Progenitor cell of endocrine pancreas (in vitro differentiated cells): ENCODE measurements at regions not wholly inside any gene's neighbourhood (a gene's known extent, or its start where the extent isn't known, plus 50 kb on each side); places are given as distances from the start of the nearest gene placed in this dataset.

Source experiments
- DNase-seq: peaks from one replicate; pipeline ENCODE4 v3.0.0; 2021; ENCODE audit warnings: low spot score; ENCODE audit not compliant: unreplicated experiment
- H3K27ac Mint-ChIP-seq: 2 replicates; pipeline ENCODE4 v1.8.0; 2021; ENCODE audit warnings: mild to moderate bottlenecking, moderate library complexity, mixed read lengths
- H3K27me3 Mint-ChIP-seq: 2 replicates; pipeline ENCODE4 v1.8.0; 2021; ENCODE audit warnings: mixed read lengths
- H3K36me3 Mint-ChIP-seq: 2 replicates; pipeline ENCODE4 v1.8.0; 2022; ENCODE audit warnings: mixed read lengths; ENCODE audit not compliant: insufficient read depth
- H3K4me1 Mint-ChIP-seq: 2 replicates; pipeline ENCODE4 v1.8.0; 2021; ENCODE audit warnings: low read depth, mixed read lengths
- H3K4me3 Mint-ChIP-seq: 2 replicates; pipeline ENCODE4 v1.8.0; 2021; ENCODE audit warnings: low read depth, mild to moderate bottlenecking, moderate library complexity, mixed read lengths
- H3K9me3 Mint-ChIP-seq: 2 replicates; pipeline ENCODE4 v1.8.0; 2021; ENCODE audit warnings: low read depth, mixed read lengths
- CTCF ChIP-seq: fragments of 200-600 bp; sonication (generic); IDR thresholded peaks from one replicate; pipeline ENCODE4 v1.5.0; 2021; ENCODE audit warnings: antibody characterized with exemption, mild to moderate bottlenecking; ENCODE audit not compliant: unreplicated experiment

- H3K27ac Mint-ChIP-seq, result no peak overlapping the region
- no peak for TF ChIP-seq CTCF
- H3K9me3 Mint-ChIP-seq, result no peaks in the 10 kb centered on the region
- peaks cover 4% of the 10 kb centered on the region for H3K27me3 Mint-ChIP-seq
- H3K4me3 Mint-ChIP-seq, result no peak overlapping the region
- H3K4me1 Mint-ChIP-seq, result no peaks in the 10 kb centered on the region
- no peak for DNase-seq
- H3K36me3 Mint-ChIP-seq, result no peaks in the 10 kb centered on the region
Observed at GRCh38 chr18:76149734-76150133, 345.3 kb downstream of the ZNF516 start.

DNA sequence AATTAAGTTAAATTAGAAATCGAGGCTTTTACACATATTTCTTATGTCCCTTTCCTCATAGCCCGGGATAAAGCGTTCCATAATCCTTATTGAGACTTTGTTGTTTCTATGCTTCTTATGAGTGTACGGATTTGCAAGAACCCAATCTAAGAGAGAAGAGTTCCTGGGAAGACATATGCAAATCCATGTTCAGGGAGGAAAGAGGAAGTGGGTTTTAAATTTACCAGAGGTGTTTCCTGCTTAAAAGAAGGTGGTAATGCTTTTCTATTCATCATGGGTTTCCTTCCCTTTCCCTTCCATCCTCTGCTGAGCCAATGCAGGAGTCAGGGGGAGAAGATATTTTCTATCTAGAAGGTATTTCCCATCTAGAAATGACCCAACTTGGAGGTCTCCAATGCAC is 345.8 kb downstream of the ZNF516 start:
- no peak overlapping the region for H3K27ac Mint-ChIP-seq
- DNase-seq, result no peak
- no peak overlapping the region for H3K4me3 Mint-ChIP-seq
- TF ChIP-seq CTCF, result no peak
- H3K36me3 Mint-ChIP-seq, result no peaks in the 10 kb centered on the region
- no peaks in the 10 kb centered on the region for H3K9me3 Mint-ChIP-seq
- H3K27me3 Mint-ChIP-seq, result peaks cover 4% of the 10 kb centered on the region
- no peaks in the 10 kb centered on the region for H3K4me1 Mint-ChIP-seq

DNA sequence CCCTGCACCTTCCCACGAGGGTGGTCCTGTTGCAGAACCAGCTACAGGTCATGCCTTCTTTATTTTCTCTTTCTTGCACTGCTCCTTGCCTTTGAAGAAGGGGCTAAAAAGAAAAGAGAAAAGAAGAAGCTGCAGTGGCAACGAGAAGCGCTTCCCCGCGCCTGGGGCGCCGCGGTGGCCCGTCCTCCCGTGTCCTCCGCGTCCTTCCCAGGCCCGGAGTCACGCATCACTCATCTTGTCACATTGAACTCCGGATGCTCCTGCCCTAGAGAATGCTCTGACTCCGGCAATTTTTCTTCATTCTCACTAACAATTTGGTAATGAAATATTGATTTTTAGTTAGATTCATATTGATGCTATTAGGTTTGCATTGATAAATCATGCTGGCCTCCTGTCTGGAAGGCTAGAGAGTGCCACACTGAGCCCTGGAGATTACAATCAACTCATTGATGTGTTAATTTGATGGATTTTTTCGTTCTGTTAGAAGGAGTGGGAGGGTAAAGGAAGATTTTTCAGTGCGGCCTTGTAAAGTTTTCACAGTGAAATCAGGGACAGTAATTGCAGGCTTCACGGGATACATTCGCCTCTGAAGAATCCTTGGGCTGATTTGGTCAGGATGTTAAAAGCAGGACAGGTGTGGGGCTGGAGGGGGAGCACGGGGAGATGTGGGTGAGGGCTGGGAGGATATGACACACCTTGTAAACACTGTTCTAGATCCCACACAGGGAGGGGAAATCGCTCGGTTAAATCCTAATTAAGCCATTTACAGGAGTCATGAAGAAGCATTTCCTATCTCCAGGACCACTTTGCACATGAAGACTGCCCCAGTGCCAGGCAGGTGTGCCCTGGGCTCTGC is 349.3 kb downstream of the ZNF516 start:
- Mint-ChIP-seq H3K4me1 (no peaks in the 10 kb centered on the region), H3K9me3 (no peaks in the 10 kb centered on the region), H3K4me3 (no peak overlapping the region), H3K27ac (no peak overlapping the region), H3K36me3 (no peaks in the 10 kb centered on the region), H3K27me3 (peaks cover 5% of the 10 kb centered on the region)
- TF ChIP-seq CTCF, result no peak
- no peak for DNase-seq

- Mint-ChIP-seq H3K36me3 (no peaks in the 10 kb centered on the region), H3K4me1 (no peaks in the 10 kb centered on the region), H3K27ac (no peak overlapping the region), H3K4me3 (no peak overlapping the region), H3K9me3 (no peaks in the 10 kb centered on the region), H3K27me3 (peaks cover 5% of the 10 kb centered on the region)
- no peak for DNase-seq
- TF ChIP-seq CTCF, result no peak
Observed at GRCh38 chr18:76144844-76145243, 350.2 kb downstream of the ZNF516 start.

DNA sequence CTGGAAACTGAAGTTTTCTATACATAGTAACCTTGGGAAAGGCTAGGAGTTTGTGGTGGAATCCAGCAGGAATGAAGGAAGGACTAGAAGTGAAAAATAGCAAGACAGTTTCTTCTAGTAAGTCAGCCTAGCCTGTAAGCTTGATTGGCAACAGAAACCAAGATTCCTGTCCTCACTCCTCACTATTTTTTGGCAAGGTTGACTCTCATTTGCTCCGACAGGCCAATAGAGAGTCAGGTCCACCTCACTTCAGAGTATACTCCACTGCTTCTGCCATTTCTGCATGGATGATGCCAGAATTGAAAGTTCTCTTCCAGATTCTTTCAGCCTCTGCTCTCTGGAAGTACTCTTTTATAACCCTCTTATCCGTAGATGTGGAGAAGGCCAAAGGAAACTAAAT is 352.4 kb downstream of the ZNF516 start:
- Mint-ChIP-seq H3K4me1 (no peaks in the 10 kb centered on the region), H3K36me3 (no peaks in the 10 kb centered on the region), H3K27me3 (peaks cover 5% of the 10 kb centered on the region), H3K9me3 (no peaks in the 10 kb centered on the region), H3K27ac (no peak overlapping the region), H3K4me3 (no peak overlapping the region)
- TF ChIP-seq CTCF, result no peak
- DNase-seq, result no peak
